ENCODE measurements at regions not wholly inside any gene's neighbourhood (a gene's known extent, or its start where the extent isn't known, plus 50 kb on each side); places are given as distances from the start of the nearest gene placed in this dataset.

GRCh38 chr2:196551014-196551413, 88.5 kb upstream of the CCDC150 start:
- H3K4me3 ChIP-seq (ENCODE audit: low read depth, low read length), result no peak overlapping the region
- no peak for DNase-seq (ENCODE audit: low read depth)
- no peak for TF ChIP-seq CTCF (IDR thresholded peaks at IDR 0.05; ENCODE audit: control insufficient read depth, extremely low read depth, insufficient read depth)

GRCh38 chr2:196555161-196555560, 84.4 kb upstream of the CCDC150 start:
- H3K4me3 ChIP-seq (ENCODE audit: low read depth, low read length), result no peak overlapping the region
- no peak for DNase-seq (ENCODE audit: low read depth)
- TF ChIP-seq CTCF (IDR thresholded peaks at IDR 0.05; ENCODE audit: control insufficient read depth, extremely low read depth, insufficient read depth), result no peak

- DNase-seq (ENCODE audit: low read depth), result no peak
- no peak for TF ChIP-seq CTCF (IDR thresholded peaks at IDR 0.05; ENCODE audit: control insufficient read depth, extremely low read depth, insufficient read depth)
- H3K4me3 ChIP-seq (ENCODE audit: low read depth, low read length), result no peak overlapping the region
Observed at GRCh38 chr2:196555726-196556125, 83.8 kb upstream of the CCDC150 start.

DNA sequence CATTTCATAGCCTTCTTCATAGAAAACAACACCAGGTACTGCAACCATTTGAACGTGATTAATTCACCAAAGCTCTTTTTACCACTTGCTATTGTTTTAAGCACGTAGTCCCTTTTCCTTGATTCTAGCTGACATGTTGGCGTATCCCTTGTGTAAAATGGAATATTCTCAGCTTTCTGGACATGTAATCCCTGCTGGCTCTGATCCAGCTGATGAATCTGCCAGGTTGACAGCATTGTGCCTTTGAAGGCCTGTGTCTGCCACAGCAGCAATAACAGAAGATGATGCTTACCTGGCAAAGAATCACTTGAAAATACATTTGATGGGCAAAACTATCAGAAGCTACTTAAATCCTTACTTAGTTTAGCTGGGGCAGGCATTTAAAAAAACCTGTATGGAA, 81.0 kb upstream of the CCDC150 start:
- no peak for DNase-seq (ENCODE audit: low read depth)
- H3K4me3 ChIP-seq (ENCODE audit: low read depth, low read length), result no peak overlapping the region
- TF ChIP-seq CTCF (IDR thresholded peaks at IDR 0.05; ENCODE audit: control insufficient read depth, extremely low read depth, insufficient read depth), result no peak

GRCh38 chr2:196563876-196564275, 75.6 kb upstream of the CCDC150 start:
- DNase-seq (ENCODE audit: low read depth), result no peak
- H3K4me3 ChIP-seq (ENCODE audit: low read depth, low read length), result no peak overlapping the region
- no peak for TF ChIP-seq CTCF (IDR thresholded peaks at IDR 0.05; ENCODE audit: control insufficient read depth, extremely low read depth, insufficient read depth)

DNA sequence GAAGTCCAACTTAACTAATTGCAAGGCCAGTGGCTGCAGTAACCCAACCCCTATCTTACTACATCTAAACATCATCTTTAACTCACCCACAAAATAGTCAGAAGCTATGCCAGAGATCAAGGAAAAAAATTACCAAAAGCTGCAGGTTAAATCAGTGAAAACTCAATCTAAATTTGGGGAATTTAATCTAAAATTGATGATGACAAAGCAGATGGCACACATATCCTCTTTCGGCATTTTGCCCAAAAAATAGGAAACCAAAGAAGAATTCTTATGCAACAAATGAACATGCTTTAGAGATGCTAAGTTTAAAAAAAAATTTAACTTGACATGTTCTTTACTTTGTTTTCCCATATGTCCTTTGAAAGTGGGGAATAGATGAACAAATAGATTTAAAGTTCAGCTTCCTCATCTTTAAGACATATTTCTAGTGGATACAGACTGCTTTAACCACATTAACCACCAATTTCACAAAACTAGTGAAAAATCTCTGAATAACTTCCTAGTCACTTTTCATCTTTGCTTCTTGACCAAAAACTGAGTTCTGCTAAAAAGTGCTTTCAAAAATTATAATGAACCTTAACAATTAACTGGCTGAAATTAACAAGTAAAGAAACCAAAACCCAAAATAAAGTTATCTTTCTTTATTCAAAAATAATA, 74.3 kb upstream of the CCDC150 start:
- no peak for DNase-seq (ENCODE audit: low read depth)
- H3K4me3 ChIP-seq (ENCODE audit: low read depth, low read length), result no peak overlapping the region
- no peak for TF ChIP-seq CTCF (IDR thresholded peaks at IDR 0.05; ENCODE audit: control insufficient read depth, extremely low read depth, insufficient read depth)

- no peak overlapping the region for H3K4me3 ChIP-seq (ENCODE audit: low read depth, low read length)
- TF ChIP-seq CTCF (IDR thresholded peaks at IDR 0.05; ENCODE audit: control insufficient read depth, extremely low read depth, insufficient read depth), result no peak
- no peak for DNase-seq (ENCODE audit: low read depth)
Observed at GRCh38 chr2:196565982-196566381, 73.5 kb upstream of the CCDC150 start.

Measured in LNCaP clone FGC (cell line).